ENCODE measurements at regions not wholly inside any gene's neighbourhood (a gene's known extent, or its start where the extent isn't known, plus 50 kb on each side); places are given as distances from the start of the nearest gene placed in this dataset.
"Not testable (repeated sequence)": the region's sequence is repeated elsewhere in the genome, so short reads cannot be mapped to it uniquely, and the experiment has no call there.

- ATAC-seq (ENCODE audit: insufficient read depth, low read depth); H3K27me3 ChIP-seq (ENCODE audit: insufficient read depth, low read length, poor library complexity): not testable (repeated sequence)
These were observed 53.5 kb upstream of the FAR1 start for GRCh38 chr11:13614918-13615317.

GRCh38 chr11:13608656-13609055, 59.8 kb upstream of the FAR1 start:
- H2AFZ ChIP-seq (ENCODE audit: low read depth, low read length): no peak overlapping the region
- H3K4me2 ChIP-seq (ENCODE audit: insufficient read depth, low read length): no peak overlapping the region
- H3K27me3 ChIP-seq (ENCODE audit: insufficient read depth, low read length, poor library complexity): no peaks in the 10 kb centered on the region
- no peak for DNase-seq
- H3K4me3 ChIP-seq (ENCODE audit: low read depth in 1 of 2, low read length in 2 of 2): no peak overlapping the region
- H3K79me2 ChIP-seq (ENCODE audit: insufficient read depth, low read length): no peaks in the 10 kb centered on the region
- no peaks in the 10 kb centered on the region for H3K9me3 ChIP-seq (ENCODE audit: insufficient read depth, low read length, severe bottlenecking)
- no peak overlapping the region for H3K27ac ChIP-seq (ENCODE audit: low read length)
- no peak for TF ChIP-seq EZH2 (IDR thresholded peaks at IDR 0.05; ENCODE audit: borderline replicate concordance, low read depth, low read length, severe bottlenecking)
- no peak for TF ChIP-seq CTCF (IDR thresholded peaks at IDR 0.05; ENCODE audit: borderline replicate concordance, extremely low read depth, low read length, poor library complexity, severe bottlenecking)
- no peaks in the 10 kb centered on the region for H3K36me3 ChIP-seq (ENCODE audit: insufficient read depth, low read length)
- H4K20me1 ChIP-seq (ENCODE audit: insufficient read depth, low read length): no peaks in the 10 kb centered on the region
- H3K4me1 ChIP-seq (ENCODE audit: insufficient read depth, low read length): no peaks in the 10 kb centered on the region
- no peak overlapping the region for H3K9ac ChIP-seq (ENCODE audit: low read depth, low read length)
- ATAC-seq (ENCODE audit: insufficient read depth, low read depth): no peak

More at GRCh38 chr11:13614918-13615317, 53.5 kb upstream of the FAR1 start:
- H3K4me2 ChIP-seq (ENCODE audit: insufficient read depth, low read length); H3K4me1 ChIP-seq (ENCODE audit: insufficient read depth, low read length); DNase-seq; H3K79me2 ChIP-seq (ENCODE audit: insufficient read depth, low read length); H3K27ac ChIP-seq (ENCODE audit: low read length); H4K20me1 ChIP-seq (ENCODE audit: insufficient read depth, low read length); H2AFZ ChIP-seq (ENCODE audit: low read depth, low read length); H3K36me3 ChIP-seq (ENCODE audit: insufficient read depth, low read length); H3K9ac ChIP-seq (ENCODE audit: low read depth, low read length); H3K9me3 ChIP-seq (ENCODE audit: insufficient read depth, low read length, severe bottlenecking); H3K4me3 ChIP-seq (ENCODE audit: low read depth in 1 of 2, low read length in 2 of 2): not testable (repeated sequence)

GRCh38 chr11:13606701-13607100, 61.8 kb upstream of the FAR1 start:
- no peak overlapping the region for H3K4me3 ChIP-seq (ENCODE audit: low read depth in 1 of 2, low read length in 2 of 2)
- H3K27ac ChIP-seq (ENCODE audit: low read length): no peak overlapping the region
- H2AFZ ChIP-seq (ENCODE audit: low read depth, low read length): no peak overlapping the region
- no peaks in the 10 kb centered on the region for H3K4me1 ChIP-seq (ENCODE audit: insufficient read depth, low read length)
- H3K9ac ChIP-seq (ENCODE audit: low read depth, low read length): no peak overlapping the region
- no peaks in the 10 kb centered on the region for H3K36me3 ChIP-seq (ENCODE audit: insufficient read depth, low read length)
- H3K4me2 ChIP-seq (ENCODE audit: insufficient read depth, low read length): no peak overlapping the region
- ATAC-seq (ENCODE audit: insufficient read depth, low read depth) (no peak), DNase-seq (no peak)
- no peaks in the 10 kb centered on the region for H3K9me3 ChIP-seq (ENCODE audit: insufficient read depth, low read length, severe bottlenecking)
- H3K79me2 ChIP-seq (ENCODE audit: insufficient read depth, low read length): no peaks in the 10 kb centered on the region
- no peaks in the 10 kb centered on the region for H3K27me3 ChIP-seq (ENCODE audit: insufficient read depth, low read length, poor library complexity)
- H4K20me1 ChIP-seq (ENCODE audit: insufficient read depth, low read length): no peaks in the 10 kb centered on the region
- no peak for TF ChIP-seq EZH2 (IDR thresholded peaks at IDR 0.05; ENCODE audit: borderline replicate concordance, low read depth, low read length, severe bottlenecking)
- TF ChIP-seq CTCF (IDR thresholded peaks at IDR 0.05; ENCODE audit: borderline replicate concordance, extremely low read depth, low read length, poor library complexity, severe bottlenecking): no peak

DNA sequence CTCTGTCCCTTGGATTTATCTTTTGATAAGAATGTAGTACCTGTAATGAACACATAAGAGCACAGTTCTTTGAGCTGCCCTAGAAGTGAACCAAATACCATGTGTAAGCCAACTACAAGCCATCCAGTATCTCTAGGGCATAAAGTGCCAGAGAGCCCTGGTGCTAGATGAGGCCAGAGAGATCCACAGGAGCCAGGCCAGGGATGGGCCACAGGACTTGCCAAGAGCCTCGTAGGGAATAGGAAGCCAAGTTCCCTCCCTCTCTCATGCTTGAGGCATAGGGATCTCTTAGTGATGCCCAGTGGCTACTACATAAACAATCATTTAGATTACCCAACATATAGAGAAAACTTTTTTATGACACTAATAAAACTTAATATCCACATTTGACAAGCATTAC, 64.8 kb upstream of the FAR1 start:
- Histone ChIP-seq H2AFZ (ENCODE audit: low read depth, low read length) (no peak overlapping the region), H3K27me3 (ENCODE audit: insufficient read depth, low read length, poor library complexity) (no peaks in the 10 kb centered on the region), H3K9ac (ENCODE audit: low read depth, low read length) (no peak overlapping the region), H3K4me3 (ENCODE audit: low read depth in 1 of 2, low read length in 2 of 2) (no peak overlapping the region), H3K27ac (ENCODE audit: low read length) (no peak overlapping the region), H3K4me2 (ENCODE audit: insufficient read depth, low read length) (no peak overlapping the region), H3K79me2 (ENCODE audit: insufficient read depth, low read length) (no peaks in the 10 kb centered on the region), H3K36me3 (ENCODE audit: insufficient read depth, low read length) (no peaks in the 10 kb centered on the region), H3K4me1 (ENCODE audit: insufficient read depth, low read length) (no peaks in the 10 kb centered on the region), H4K20me1 (ENCODE audit: insufficient read depth, low read length) (no peaks in the 10 kb centered on the region), H3K9me3 (ENCODE audit: insufficient read depth, low read length, severe bottlenecking) (no peaks in the 10 kb centered on the region)
- no peak for ATAC-seq (ENCODE audit: insufficient read depth, low read depth)
- no peak for DNase-seq
- TF ChIP-seq CTCF (IDR thresholded peaks at IDR 0.05; ENCODE audit: borderline replicate concordance, extremely low read depth, low read length, poor library complexity, severe bottlenecking) (no peak), EZH2 (IDR thresholded peaks at IDR 0.05; ENCODE audit: borderline replicate concordance, low read depth, low read length, severe bottlenecking) (no peak)

All from DND-41 (cell line).